ENCODE measurements at regions not wholly inside any gene's neighbourhood (a gene's known extent, or its start where the extent isn't known, plus 50 kb on each side); places are given as distances from the start of the nearest gene placed in this dataset.

- no peak for DNase-seq
Measured at GRCh38 chr4:183563874-183564273, 59.0 kb downstream of the ING2 start.

- peak; percentile 30 for DNase-seq
Measured at GRCh38 chr4:183571350-183571941, 66.6 kb downstream of the ING2 start.

GRCh38 chr4:183576701-183577404 is 72.0 kb downstream of the ING2 start:
- DNase-seq = no peak

GRCh38 chr4:183580370-183580769 is 75.5 kb downstream of the ING2 start:
- no peak for DNase-seq

GRCh38 chr4:183580849-183581248 is 76.0 kb downstream of the ING2 start:
- DNase-seq = no peak

- no peak for DNase-seq
Measured at GRCh38 chr4:183586824-183587223, 72.2 kb downstream of the RWDD4 start.

- no peak for DNase-seq
Measured at GRCh38 chr4:183588169-183588675, 70.8 kb downstream of the RWDD4 start.

- DNase-seq = no peak
Measured at GRCh38 chr4:183588691-183589090, 70.3 kb downstream of the RWDD4 start.

- DNase-seq = no peak
Measured at GRCh38 chr4:183589461-183590099, 69.4 kb downstream of the RWDD4 start.

Measured in NCI-H524 treated with DMSO at 0.1 percent for 48 hours (cell line).